ENCODE measurements at regions not wholly inside any gene's neighbourhood (a gene's known extent, or its start where the extent isn't known, plus 50 kb on each side); places are given as distances from the start of the nearest gene placed in this dataset.

DNA sequence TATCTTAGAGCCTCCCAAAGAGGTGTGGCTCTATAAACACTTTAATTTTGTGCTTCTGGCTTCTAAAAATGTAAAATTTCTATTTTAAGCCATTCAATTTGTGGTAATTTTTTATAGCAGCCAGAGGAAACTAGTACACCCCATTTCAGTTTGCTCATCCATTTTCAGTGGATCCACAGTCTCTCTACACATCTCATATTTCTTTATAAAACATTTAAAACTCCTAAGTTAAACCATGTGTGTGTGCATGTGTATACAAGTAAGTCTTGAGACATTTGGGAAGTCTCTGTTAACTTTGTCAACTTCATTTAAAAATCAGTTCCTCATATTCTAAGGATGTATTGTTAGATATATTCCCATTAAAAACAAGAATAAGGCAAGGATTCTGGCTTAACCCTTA, 273.2 kb downstream of the IL15 start:
- H3F3A ChIP-seq (ENCODE audit: low read depth) = no peaks in the 10 kb centered on the region
- Mint-ChIP-seq H3K9me3 (no peaks in the 10 kb centered on the region), H3K27me3 (ENCODE audit: insufficient read depth, low read depth) (no peaks in the 10 kb centered on the region), H3K4me3 (no peak overlapping the region), H3K36me3 (no peaks in the 10 kb centered on the region), H3K4me1 (no peaks in the 10 kb centered on the region), H3K27ac (no peak overlapping the region)
- no peak overlapping the region for H2AFZ ChIP-seq (replicated peaks)
- no peaks in the 10 kb centered on the region for H3K27me3 ChIP-seq
- H3K9ac ChIP-seq = no peak overlapping the region
- H3K27ac ChIP-seq = no peak overlapping the region
- H3K4me1 ChIP-seq = no peaks in the 10 kb centered on the region
- TF ChIP-seq EZH2 (IDR thresholded peaks at IDR 0.05) = no peak
- TF ChIP-seq, protein P1, sequence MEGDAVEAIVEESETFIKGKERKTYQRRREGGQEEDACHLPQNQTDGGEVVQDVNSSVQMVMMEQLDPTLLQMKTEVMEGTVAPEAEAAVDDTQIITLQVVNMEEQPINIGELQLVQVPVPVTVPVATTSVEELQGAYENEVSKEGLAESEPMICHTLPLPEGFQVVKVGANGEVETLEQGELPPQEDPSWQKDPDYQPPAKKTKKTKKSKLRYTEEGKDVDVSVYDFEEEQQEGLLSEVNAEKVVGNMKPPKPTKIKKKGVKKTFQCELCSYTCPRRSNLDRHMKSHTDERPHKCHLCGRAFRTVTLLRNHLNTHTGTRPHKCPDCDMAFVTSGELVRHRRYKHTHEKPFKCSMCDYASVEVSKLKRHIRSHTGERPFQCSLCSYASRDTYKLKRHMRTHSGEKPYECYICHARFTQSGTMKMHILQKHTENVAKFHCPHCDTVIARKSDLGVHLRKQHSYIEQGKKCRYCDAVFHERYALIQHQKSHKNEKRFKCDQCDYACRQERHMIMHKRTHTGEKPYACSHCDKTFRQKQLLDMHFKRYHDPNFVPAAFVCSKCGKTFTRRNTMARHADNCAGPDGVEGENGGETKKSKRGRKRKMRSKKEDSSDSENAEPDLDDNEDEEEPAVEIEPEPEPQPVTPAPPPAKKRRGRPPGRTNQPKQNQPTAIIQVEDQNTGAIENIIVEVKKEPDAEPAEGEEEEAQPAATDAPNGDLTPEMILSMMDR (IDR thresholded peaks at IDR 0.05) = no peak
- no peak for TF ChIP-seq EZH2phosphoT487 (IDR thresholded peaks at IDR 0.05)
- no peaks in the 10 kb centered on the region for H4K20me1 ChIP-seq (ENCODE audit: low read depth)
- no peak overlapping the region for H3K4me3 ChIP-seq
- no peaks in the 10 kb centered on the region for H3K79me2 ChIP-seq (ENCODE audit: low read depth)
- H3K9me3 ChIP-seq (ENCODE audit: low read depth) = no peaks in the 10 kb centered on the region
- no peaks in the 10 kb centered on the region for H3K36me3 ChIP-seq
- no peak for DNase-seq (ENCODE audit: low spot score)
- H3K4me2 ChIP-seq = no peak overlapping the region

DNA sequence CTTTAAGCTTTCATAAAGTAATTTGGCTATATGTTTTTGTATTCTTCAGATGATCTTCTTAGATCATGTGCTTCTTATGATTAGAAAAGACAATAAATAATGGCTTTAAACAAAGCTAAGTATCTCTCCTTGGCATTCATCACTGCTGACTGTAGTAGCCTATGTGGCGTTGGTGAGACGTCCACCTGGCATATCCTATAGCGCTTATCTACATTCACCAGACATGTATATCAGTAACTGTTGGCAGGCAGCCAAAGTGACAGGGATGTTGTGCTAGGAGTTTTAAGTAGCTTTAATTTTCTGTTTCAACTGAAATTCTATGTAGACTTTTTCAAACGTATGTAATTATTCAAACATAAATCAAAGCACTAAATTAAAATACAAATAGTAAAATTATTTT, 276.4 kb downstream of the IL15 start:
- no peaks in the 10 kb centered on the region for H3K27me3 ChIP-seq
- H3K9ac ChIP-seq = no peak overlapping the region
- no peaks in the 10 kb centered on the region for H3K79me2 ChIP-seq (ENCODE audit: low read depth)
- Mint-ChIP-seq H3K4me1 (no peaks in the 10 kb centered on the region), H3K27ac (no peak overlapping the region), H3K9me3 (no peaks in the 10 kb centered on the region), H3K27me3 (ENCODE audit: insufficient read depth, low read depth) (no peaks in the 10 kb centered on the region), H3K36me3 (no peaks in the 10 kb centered on the region), H3K4me3 (no peak overlapping the region)
- H3F3A ChIP-seq (ENCODE audit: low read depth) = no peaks in the 10 kb centered on the region
- no peak overlapping the region for H3K4me3 ChIP-seq
- DNase-seq (ENCODE audit: low spot score) = no peak
- no peak overlapping the region for H3K27ac ChIP-seq
- TF ChIP-seq, protein P1 (IDR thresholded peaks at IDR 0.05) = no peak
- TF ChIP-seq EZH2 (IDR thresholded peaks at IDR 0.05) = no peak
- TF ChIP-seq EZH2phosphoT487 (IDR thresholded peaks at IDR 0.05) = no peak
- no peak overlapping the region for H3K4me2 ChIP-seq
- H3K36me3 ChIP-seq = no peaks in the 10 kb centered on the region
- H3K9me3 ChIP-seq (ENCODE audit: low read depth) = no peaks in the 10 kb centered on the region
- no peak overlapping the region for H2AFZ ChIP-seq (replicated peaks)
- H3K4me1 ChIP-seq = no peaks in the 10 kb centered on the region
- H4K20me1 ChIP-seq (ENCODE audit: low read depth) = no peaks in the 10 kb centered on the region

DNA sequence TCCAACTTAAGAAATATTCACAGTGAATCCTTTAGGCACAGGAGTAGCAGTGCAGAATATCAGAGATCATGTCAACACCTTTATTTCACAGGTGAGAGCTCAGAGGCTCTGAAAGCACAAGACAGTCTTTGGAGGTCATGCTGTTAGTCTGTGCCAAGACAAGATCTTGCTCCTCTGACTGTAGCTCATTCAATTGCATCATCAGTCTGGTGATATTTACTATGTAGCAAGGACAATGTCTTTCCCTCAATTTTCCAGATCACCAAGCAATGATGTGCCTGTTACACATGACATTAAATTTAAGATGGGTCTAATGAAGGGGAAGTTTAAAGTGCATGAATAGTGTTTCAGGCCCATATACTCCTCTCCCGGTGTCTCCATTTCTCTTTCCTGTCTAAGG, 277.5 kb downstream of the IL15 start:
- no peak overlapping the region for H3K27ac Mint-ChIP-seq
- H3K4me1 Mint-ChIP-seq = no peaks in the 10 kb centered on the region
- no peaks in the 10 kb centered on the region for H3K79me2 ChIP-seq (ENCODE audit: low read depth)
- H3F3A ChIP-seq (ENCODE audit: low read depth) = no peaks in the 10 kb centered on the region
- no peak for DNase-seq (ENCODE audit: low spot score)
- H3K9ac ChIP-seq = no peak overlapping the region
- no peak overlapping the region for H3K27ac ChIP-seq
- no peaks in the 10 kb centered on the region for H3K27me3 Mint-ChIP-seq (ENCODE audit: insufficient read depth, low read depth)
- H3K4me1 ChIP-seq = no peaks in the 10 kb centered on the region
- no peaks in the 10 kb centered on the region for H3K9me3 Mint-ChIP-seq
- H2AFZ ChIP-seq (replicated peaks) = no peak overlapping the region
- no peaks in the 10 kb centered on the region for H3K36me3 Mint-ChIP-seq
- no peak overlapping the region for H3K4me3 ChIP-seq
- no peaks in the 10 kb centered on the region for H3K36me3 ChIP-seq
- H3K4me2 ChIP-seq = no peak overlapping the region
- H3K27me3 ChIP-seq = no peaks in the 10 kb centered on the region
- no peak overlapping the region for H3K4me3 Mint-ChIP-seq
- H4K20me1 ChIP-seq (ENCODE audit: low read depth) = no peaks in the 10 kb centered on the region
- H3K9me3 ChIP-seq (ENCODE audit: low read depth) = no peaks in the 10 kb centered on the region
- TF ChIP-seq EZH2phosphoT487 (IDR thresholded peaks at IDR 0.05) = no peak
- no peak for TF ChIP-seq EZH2 (IDR thresholded peaks at IDR 0.05)
- TF ChIP-seq, protein P1 (IDR thresholded peaks at IDR 0.05) = no peak

DNA sequence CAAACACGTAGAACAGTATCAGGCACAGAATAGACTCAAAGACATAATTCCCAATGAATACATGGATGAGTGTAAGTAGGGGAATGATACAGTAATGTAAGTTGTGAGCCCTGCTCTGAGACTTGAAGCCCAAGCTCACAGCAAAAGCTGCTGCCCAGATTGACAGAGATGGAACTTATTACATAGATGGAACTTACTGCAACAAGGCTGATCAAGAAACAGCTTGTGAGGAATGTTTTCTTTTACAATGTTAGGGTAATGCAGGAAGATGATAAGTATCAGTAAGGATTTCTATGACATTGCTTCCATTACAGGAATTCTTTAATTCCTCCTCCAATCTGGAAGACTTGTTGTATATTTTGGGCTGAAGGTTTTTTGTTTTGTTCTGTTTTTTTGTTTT, 278.4 kb downstream of the IL15 start:
- Mint-ChIP-seq H3K27me3 (ENCODE audit: insufficient read depth, low read depth) (no peaks in the 10 kb centered on the region), H3K9me3 (no peaks in the 10 kb centered on the region), H3K27ac (no peak overlapping the region), H3K36me3 (no peaks in the 10 kb centered on the region), H3K4me3 (no peak overlapping the region), H3K4me1 (no peaks in the 10 kb centered on the region)
- Histone ChIP-seq H3K9ac (no peak overlapping the region), H2AFZ (replicated peaks) (no peak overlapping the region), H3K36me3 (no peaks in the 10 kb centered on the region), H3K4me2 (no peak overlapping the region), H3K4me1 (no peaks in the 10 kb centered on the region), H3F3A (ENCODE audit: low read depth) (no peaks in the 10 kb centered on the region), H4K20me1 (ENCODE audit: low read depth) (no peaks in the 10 kb centered on the region), H3K4me3 (no peak overlapping the region), H3K27ac (no peak overlapping the region), H3K27me3 (no peaks in the 10 kb centered on the region), H3K79me2 (ENCODE audit: low read depth) (no peaks in the 10 kb centered on the region), H3K9me3 (ENCODE audit: low read depth) (no peaks in the 10 kb centered on the region)
- TF ChIP-seq, protein P1 (IDR thresholded peaks at IDR 0.05) = no peak
- TF ChIP-seq EZH2phosphoT487 (IDR thresholded peaks at IDR 0.05) (no peak), EZH2 (IDR thresholded peaks at IDR 0.05) (no peak)
- no peak for DNase-seq (ENCODE audit: low spot score)
